Stimulated activated CD8-positive, alpha-beta memory T cell treated with anti-CD3 and anti-CD28 coated beads, Interleukin-4, amount 100 ng/mL, for 24 hours (primary cell): ENCODE measurements at regions not wholly inside any gene's neighbourhood (a gene's known extent, or its start where the extent isn't known, plus 50 kb on each side); places are given as distances from the start of the nearest gene placed in this dataset.
A peak's percentile ranks its signal among the peaks of the same experiment; 100 is the strongest.

Source experiments
- DNase-seq: peaks from one replicate; pipeline ENCODE4 v3.0.0-alpha.2; 2020; ENCODE audit warnings: low read depth

DNA sequence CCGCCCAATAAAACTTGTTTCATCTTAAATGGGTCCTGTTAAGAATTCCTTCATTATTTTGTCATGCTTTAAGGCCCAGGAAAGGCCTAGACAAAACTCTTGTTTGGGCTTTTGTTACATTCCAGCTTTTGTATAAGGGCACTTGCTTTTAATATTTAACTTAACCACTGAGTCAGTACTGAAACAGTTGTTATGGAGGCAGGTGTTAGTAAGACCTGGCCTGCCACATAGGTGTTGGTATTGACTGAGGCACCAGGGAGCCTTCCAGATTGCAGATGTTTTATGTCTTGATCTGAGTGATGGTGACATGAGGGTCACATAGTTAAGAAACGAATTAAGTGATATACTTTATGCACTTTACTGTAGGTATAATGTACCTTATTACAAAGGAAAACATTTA lies 274.9 kb upstream of the TGFBR2 start:
- DNase-seq, result no peak

DNA sequence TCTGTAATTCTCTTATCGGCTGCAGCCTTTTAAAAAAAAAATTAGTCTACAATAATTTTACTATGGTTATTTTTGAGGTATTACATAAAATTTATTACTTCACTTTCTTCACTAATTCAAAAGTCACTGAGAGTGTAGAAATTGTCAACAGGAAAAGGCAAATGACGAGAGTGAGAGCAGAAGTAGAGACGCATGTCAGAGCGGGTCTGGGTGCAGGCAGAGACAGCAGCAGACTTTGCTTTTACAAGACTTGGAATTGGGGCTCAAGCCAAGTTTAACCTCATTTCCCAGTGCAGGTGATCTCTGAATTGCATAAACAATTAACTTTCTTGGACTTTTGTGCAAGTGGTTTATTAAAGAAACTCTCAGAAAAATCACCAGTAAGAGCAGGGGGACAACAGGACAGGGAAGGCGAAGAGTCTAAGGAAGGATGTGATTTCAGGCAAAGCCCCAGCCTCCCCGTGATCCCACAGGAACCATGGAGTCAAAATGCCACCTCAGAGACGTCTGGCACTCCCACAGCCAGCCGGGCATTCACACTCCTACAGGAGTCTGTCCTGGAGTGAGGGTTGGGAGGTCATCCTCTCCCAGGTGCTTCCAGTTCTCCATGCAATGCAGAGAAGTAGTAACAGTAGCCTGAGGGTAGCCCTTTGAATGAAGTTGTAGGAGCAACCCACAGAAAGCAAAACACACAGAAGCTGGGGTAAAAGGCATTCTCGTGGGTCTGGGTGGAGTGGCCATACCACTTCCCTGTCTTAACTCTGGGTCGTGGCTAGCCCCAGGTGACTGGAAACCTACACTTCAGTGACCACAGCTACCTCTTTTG lies 274.0 kb upstream of the TGFBR2 start:
- no peak for DNase-seq

DNA sequence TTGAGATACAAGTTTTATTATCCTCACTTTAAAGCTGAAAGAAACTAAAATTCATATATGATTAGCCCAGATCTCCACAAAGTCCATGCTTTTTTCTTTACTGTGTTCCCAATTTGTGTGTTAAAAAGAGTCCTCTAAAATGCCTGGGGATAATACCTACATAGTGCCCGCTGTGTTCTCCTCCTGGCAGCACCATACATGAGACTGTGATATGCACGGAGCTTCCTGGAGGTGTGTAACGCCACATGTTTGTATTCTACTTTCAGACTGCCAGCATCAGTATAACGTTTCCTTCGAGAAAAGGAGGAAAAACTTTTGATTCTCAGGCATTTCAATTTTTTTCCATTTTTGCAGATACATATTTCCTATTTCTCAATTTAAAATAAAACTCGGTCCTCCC lies 273.3 kb upstream of the TGFBR2 start:
- DNase-seq, result no peak

DNA sequence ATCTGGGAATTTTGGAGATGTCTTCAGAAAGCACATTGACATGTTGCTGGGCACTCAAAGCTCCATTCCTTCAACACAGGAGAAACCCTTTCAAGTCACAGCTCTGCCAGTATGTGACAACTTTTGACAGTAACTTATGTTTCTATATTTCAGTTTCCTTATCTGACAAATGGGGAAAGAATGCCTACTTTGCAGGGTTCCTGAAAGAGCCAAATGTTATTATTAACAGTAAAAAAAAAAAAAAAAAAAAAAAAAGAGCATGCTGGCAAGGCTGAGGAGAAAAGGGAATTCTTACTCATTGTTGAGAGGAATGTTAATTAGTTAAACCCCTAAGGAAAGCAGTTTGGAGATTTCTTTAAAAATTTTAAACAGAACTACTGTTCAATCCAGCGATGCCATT lies 272.5 kb upstream of the TGFBR2 start:
- DNase-seq, result no peak

DNA sequence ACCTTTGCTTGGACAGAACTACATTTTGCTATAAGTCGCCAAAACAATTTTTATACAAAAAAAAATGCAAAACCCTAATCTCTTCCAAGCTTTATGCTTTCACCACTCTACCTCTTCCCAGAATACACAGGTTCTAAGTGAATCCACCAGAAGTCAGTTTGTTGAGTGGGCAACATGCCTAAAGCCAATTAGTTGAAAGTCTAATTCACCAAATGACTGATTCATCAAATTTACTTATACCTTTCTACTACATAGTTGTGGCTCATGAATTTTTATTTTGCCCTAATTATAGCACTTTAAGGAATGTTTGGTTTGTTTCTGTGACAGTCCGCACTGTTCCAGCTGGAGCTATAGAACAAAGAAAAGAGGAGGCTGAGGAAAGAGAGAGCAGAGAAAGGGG lies 265.9 kb upstream of the TGFBR2 start:
- no peak for DNase-seq

DNA sequence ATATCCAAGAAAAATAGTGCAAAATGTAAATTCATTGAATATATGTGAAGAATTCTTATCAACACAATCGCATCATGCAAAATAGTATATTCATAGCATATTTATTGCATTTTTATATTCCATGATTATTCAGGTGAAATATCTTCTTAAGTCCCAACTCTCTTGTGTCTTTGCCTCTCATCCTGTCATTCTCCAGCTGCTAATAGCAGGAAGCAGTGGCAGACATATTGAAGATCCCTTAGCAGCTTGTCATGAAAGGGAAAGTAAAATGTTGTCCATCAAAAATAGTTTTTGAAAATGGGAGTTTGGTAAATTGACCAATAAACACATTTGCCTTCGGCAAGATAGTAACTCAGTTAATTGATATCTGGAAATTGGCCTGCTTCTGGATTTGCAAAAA lies 265.3 kb upstream of the TGFBR2 start:
- DNase-seq, result no peak

DNA sequence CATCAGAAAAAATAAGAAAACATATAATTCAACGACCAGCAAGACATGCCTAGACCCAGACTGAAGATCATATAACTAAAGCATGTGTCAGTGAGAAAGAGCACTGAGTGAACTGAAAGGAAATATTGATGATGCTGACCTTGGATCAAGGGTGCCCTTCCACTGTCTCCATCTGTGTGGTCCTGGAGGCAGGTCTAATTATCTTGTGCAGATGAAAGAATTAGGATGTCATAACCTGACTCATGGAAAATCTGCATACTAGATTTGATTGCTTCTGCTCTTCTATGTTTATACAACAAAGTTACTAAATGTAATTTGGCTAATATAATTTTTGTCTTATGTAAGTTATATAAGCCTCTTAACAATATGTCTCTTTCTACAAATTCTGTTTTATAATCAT lies 264.6 kb upstream of the TGFBR2 start:
- DNase-seq, result no peak

DNA sequence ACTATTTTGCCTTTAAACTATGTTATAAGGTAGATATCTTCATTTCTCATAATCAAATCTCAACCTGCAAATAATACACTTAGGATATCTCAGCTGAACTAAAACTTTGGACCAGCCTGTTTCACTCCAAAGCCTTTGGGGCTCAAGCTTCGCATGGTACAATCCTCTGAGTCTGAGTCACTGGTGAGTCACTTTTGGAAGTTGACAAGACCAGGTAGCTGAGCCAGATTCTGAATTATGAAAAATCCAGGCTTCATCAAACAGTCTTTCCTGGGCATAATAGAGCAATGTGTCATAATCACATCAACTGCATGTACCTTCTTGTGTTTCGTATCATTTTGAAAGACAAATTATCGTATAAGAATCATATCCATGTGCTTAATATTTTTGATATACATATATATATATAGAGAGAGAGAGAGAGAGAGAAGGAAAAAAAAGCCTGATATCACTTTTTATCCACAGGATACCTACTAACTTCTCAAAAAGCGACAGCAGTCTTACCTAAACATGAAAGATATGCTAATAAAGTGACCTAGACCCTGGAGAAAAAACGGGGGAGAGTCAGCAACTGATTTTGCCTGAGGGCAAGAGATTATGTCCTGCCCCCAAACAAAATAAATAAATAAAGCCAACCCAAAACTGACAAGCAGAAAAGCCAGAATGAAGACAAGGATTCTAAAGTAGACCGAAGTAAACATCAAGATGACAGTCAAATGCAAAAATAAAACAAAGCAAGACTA lies 263.9 kb upstream of the TGFBR2 start:
- DNase-seq, result no peak

DNA sequence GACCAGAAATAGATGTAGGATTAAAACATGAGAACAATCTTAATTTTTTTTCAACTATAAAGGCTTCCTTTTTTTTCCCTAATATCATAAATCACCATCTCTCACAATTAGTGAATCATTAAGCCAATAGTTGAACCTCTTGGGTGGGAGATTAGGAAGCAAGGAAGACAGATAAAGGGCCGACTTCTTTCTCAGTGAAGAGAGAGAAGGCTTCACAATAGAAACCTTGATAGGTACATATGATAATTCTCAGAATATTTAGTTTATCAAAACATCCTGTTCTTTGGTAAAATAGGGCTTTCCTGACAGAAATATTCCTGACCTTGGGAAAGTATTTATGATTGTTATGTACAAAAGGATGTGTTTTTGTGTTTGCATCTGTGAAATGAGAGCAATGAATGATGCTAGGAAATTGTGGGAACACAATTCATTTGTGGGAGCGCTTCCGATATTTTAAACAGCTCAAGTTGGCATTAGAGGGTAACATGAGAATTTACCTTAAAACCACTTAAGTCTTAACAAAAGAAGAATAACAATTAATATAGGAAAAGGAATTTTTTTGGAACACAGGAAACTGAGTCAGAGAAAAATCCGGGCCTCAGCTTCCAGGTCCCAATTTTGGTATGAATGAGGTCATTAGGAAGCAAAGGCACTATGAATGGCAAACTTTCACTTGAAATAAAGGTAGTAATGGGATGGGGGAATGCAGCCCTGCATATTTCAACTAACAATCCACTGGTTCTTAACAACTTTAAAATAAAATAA lies 263.2 kb upstream of the TGFBR2 start:
- DNase-seq, result no peak

DNA sequence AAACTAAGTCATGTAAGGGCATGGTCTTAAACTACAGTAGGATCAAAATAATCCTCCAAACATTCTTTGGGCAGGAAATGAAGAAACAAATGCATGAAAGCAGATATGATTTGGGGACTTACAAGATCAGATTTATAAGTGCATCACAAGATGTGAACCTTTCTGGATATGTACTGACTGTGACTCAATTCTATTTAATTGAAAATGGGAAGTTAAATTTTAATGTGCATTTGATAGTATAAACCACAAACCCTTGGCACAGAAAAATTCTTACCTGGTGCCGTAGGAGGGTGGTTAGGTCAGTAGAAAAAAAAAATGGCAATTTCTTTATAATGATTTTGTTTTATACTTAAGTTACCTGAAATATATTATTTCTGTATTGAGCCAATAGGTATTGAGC lies 262.5 kb upstream of the TGFBR2 start:
- no peak for DNase-seq

DNA sequence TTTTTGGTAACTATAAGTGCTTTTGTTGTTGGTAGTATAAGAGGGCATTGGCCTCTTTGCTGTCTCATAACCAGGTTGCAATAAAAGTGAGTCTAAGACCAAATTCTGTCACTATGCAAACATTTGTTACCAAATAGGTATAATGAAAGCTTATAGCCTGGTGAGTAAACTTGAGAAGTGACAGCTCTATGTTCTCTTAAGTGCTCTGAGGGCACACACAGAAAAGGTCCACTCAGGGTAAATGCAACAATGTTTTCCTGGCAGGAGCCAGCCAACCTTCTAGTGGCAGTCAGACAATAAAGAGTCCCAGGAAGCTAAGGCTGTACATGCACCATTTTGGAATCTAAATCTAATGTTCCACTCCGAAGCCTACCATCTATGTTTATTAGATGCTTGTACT lies 262.1 kb upstream of the TGFBR2 start:
- no peak for DNase-seq

DNA sequence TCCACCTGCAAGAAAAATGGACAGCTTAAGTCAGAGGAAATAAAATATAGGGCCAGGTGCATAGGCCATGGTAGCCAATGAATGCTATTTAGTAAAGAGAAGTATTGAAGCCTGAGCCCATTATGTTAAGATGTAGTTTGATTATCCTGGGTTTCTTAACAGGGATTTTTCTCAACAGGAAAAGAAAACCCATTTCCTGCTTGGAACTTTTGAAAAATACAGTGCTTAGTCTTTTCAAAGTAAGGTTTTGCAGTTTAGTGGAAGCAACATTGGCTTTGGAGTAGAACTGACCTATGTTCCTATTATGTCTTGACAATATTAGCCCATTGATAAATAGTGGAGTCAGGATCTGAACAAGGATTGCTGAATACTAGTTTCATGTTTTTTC lies 259.5 kb upstream of the TGFBR2 start:
- no peak for DNase-seq

DNA sequence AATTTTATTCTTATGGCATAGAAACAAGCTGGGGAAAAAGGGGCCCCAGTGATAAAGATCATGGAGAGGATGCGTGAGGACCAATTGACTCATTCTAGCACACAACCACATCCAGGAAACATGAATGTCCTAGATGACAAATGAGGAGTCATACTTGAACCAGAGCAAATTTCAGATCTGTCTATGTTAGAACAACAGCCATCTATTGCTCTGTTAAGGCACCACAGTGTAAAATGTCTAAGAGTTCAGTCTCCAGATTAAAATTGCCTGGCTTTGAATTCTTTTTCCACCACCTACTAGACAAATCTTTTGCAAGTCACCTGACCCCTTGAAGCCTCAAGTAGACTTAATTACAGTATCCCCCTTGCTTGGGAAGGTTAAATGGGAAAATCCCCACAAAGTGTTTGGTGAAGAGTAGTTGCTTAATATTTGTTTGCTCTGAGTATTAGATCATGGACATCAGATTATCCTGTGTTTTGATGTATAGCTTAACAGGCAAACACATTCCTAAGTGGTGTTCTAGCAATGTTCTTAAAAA lies 258.7 kb upstream of the TGFBR2 start:
- no peak for DNase-seq

DNA sequence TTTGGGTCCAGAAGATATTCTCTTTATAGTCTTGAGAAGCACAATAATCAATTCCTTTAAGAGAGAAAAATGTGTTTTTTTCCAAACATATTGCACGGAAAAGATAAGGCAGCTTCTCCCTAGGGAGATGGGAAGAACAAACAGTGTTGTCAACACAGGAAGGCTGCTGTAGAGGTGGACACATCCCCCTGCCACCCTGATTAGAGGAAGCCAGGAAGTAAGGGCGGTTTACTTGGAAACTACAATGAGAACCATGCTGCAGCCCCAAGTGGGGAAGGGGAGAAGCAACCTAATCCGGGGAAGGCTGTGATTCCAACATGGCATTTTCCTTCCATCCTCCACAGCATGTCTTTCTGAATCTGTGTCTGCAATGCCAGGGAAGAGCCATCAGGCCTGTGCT lies 256.9 kb upstream of the TGFBR2 start:
- no peak for DNase-seq

DNA sequence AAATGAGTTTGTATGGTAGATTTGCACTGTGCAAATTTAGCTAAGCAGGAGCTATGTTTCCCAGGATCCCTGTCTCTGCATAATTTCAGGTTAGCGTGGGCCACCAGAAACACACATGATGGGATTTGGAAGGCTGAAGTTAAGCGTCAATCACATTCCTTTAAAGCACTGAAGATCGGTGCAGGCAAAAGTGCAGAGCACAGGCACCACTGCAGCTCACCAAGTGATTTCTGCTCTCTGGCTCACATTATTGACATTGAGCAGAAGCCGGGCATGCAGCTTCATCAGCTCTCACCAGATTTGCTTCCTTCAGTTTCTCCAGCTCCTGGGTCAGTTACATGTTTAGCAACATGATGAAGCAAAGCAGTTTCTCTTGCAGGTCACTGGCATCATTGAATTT lies 256.4 kb upstream of the TGFBR2 start:
- DNase-seq, result no peak

DNA sequence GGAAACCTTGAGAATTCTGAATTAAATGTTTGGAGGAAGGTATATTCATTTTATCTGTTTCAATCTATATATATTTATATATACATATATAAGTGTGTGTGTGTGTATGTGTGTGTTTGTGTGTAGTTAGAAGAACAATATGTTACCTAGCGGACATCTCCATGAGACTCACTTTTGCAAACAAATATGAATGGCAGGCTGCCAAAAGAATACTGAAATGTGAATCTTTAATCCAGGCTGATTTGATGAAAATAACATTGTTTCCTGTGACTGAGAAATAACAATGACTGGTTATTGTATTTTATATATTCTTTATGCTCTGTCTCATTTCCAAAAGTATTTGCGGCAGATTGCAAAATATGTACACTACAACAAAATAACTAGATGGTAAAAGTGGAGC lies 255.5 kb upstream of the TGFBR2 start:
- no peak for DNase-seq

DNA sequence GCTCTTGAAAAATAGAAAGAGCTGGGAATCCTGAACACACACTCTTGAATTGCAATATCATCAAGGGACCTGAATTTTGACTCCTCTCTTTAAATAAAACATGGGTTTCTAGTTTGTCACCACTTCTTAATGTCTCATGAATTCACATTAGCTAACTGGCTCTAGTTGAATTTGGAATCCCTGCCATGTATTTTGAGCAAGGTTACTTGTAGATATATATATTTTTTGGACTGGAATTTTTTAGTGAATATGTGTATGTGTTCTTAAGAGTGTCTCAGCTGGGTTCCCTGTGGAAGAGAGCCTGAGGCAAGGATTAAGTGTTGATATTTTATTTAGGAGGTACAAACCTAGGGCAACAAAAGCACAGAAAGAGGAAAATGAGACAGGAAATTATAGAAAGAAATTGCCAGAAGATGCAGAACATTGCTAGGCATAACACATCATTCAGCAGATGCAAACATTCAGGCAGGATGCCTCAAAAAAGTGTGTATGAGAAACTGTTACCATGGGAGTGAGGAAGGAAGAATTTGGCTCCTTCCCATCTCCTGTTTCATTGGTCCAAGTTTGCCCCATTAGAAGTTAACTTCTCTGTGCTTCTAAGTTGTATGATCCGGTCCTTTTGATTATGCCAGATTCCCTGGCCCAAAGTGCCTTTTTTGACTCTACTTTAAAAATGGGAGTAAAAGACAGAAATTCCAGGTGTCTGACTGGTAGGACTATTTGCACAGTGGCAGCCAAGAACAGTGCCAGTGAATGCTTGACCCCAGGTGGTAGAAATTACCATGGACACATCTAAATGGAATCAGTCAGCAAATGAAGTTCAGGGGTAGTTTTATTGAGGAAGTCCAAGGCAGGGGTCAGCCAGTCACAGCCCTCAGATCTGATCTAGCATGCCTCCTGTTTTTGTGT lies 253.7 kb upstream of the TGFBR2 start:
- no peak for DNase-seq

DNA sequence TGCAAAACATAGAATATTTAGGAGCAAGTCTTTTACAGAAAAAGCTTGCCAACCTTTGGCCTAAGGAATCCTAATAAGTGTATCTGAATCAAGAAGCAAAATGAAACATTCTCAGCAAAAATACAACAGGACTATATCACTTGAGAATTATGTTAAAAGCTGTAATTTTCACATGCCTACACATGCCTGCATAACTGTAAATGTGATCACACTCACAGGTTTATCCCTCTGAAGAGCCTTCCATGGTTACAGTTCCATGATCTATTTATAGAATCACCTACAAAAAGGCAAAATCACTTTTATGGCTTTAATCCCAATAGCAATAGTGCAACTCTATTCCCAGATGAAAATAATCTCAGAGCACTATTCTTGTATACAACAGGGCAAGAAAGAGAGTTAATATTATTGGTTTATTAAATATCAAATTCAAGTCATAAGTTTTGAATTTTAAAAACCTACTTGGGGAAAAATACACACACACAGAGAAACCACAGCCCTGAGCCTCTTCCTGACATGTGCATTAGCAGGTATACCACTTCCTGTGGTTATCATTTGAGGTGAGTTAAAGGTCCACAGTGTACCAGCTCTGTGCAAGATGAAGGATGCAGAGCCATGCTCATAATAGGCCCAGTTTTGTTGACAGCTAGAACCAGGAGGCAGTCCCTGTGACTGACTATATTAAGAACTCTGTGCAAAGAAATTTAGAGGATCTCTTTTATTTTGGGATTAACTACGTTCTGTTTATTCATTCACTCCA lies 252.5 kb upstream of the TGFBR2 start:
- peak; percentile 6 for DNase-seq

DNA sequence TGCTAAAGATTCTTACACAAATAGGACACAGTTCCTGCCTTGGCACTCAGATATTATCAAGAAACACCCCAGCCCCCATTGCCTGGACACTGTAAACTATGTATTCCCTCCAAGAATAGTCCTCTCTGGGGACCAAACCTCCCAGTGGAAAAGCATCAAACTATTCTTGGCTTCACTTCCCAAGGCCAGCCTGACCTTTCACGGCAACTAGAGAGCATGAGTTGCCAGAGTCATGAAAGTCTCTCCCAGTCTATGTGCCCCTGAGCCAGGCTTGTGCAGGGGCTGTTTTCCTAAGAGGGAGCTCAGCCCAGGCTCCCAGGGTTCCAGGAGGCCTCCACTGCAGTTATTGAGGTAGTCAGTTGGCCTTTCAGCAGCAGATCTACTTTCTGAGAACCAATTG lies 251.9 kb upstream of the TGFBR2 start:
- DNase-seq, result no peak

DNA sequence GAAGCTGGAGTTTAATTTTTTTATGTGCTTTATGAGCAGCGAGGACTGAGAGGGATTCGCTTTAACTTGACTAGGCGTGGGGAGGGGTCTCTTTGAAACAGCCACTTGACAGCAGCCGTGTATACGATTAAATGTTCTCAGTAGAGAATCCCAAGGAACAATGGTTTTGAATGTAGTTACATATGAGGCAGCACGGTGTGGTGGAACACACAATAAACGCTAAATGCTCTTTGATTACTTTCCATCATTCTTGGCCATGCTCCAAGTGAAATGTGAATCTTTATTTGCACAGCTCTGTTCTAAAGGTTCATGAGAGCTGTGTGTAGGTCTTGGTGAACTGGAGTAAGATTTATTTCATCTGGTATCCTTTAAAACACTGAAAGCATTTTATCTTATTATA lies 251.4 kb upstream of the TGFBR2 start:
- DNase-seq, result no peak

DNA sequence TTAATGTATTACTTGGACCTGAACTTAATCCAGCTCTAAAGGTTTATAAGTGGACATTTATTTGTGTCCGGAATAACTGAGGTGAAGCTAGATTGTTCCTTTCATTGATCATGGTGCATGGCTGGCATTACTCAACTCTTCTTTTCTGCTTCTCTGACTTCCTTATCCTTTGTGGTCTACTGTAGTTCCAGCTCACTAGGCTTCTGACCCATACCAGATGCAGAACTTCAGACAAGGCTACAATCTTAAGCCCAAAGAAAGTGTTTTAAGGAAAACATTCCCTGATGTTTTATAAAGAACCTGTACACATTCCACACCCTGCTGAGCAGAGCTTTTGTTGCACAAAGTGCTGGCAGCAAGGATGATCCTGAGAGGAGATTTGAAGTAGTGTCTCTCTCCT lies 250.8 kb upstream of the TGFBR2 start:
- no peak for DNase-seq
